ENCODE measurements at regions not wholly inside any gene's neighbourhood (a gene's known extent, or its start where the extent isn't known, plus 50 kb on each side); places are given as distances from the start of the nearest gene placed in this dataset.
"Not testable (repeated sequence)": the region's sequence is repeated elsewhere in the genome, so short reads cannot be mapped to it uniquely, and the experiment has no call there.

- DNase-seq: no peak
Observed at GRCh38 chr5:92222449-92222848, 839.3 kb upstream of the ARRDC3 start.

- not testable (repeated sequence) for DNase-seq
Observed at GRCh38 chr5:92216852-92217251, 833.7 kb upstream of the ARRDC3 start.

GRCh38 chr5:92215116-92215515 lies 832.0 kb upstream of the ARRDC3 start:
- no peak for DNase-seq

- DNase-seq: no peak
Observed at GRCh38 chr5:92208265-92208664, 825.1 kb upstream of the ARRDC3 start.

GRCh38 chr5:92207151-92207550 lies 824.0 kb upstream of the ARRDC3 start:
- no peak for DNase-seq

- DNase-seq: no peak
Observed at GRCh38 chr5:92206681-92207080, 823.6 kb upstream of the ARRDC3 start.

- DNase-seq: not testable (repeated sequence)
Observed at GRCh38 chr5:92199035-92199434, 815.9 kb upstream of the ARRDC3 start.

GRCh38 chr5:92181656-92182055 lies 798.5 kb upstream of the ARRDC3 start:
- no peak for DNase-seq

- no peak for DNase-seq
Observed at GRCh38 chr5:92180391-92180790, 797.3 kb upstream of the ARRDC3 start.

GRCh38 chr5:92179651-92180050 lies 796.5 kb upstream of the ARRDC3 start:
- no peak for DNase-seq

GRCh38 chr5:92177926-92178487 lies 794.9 kb upstream of the ARRDC3 start:
- no peak for DNase-seq

- no peak for DNase-seq
Observed at GRCh38 chr5:92163906-92164305, 780.8 kb upstream of the ARRDC3 start.

- DNase-seq: no peak
Observed at GRCh38 chr5:92147798-92148197, 764.7 kb upstream of the ARRDC3 start.

- no peak for DNase-seq
Observed at GRCh38 chr5:92147266-92147665, 764.1 kb upstream of the ARRDC3 start.

GRCh38 chr5:92145852-92146251 lies 762.7 kb upstream of the ARRDC3 start:
- DNase-seq: no peak

- DNase-seq: no peak
Observed at GRCh38 chr5:92144824-92145223, 761.7 kb upstream of the ARRDC3 start.

- not testable (repeated sequence) for DNase-seq
Observed at GRCh38 chr5:92132294-92132908, 749.3 kb upstream of the ARRDC3 start.

GRCh38 chr5:92126182-92126581 lies 743.1 kb upstream of the ARRDC3 start:
- no peak for DNase-seq

- DNase-seq: no peak
Observed at GRCh38 chr5:92119110-92119509, 736.0 kb upstream of the ARRDC3 start.

- DNase-seq: no peak
Observed at GRCh38 chr5:92106808-92107207, 723.7 kb upstream of the ARRDC3 start.

GRCh38 chr5:92104126-92104525 lies 721.0 kb upstream of the ARRDC3 start:
- no peak for DNase-seq

GRCh38 chr5:92102313-92102712 lies 719.2 kb upstream of the ARRDC3 start:
- DNase-seq: no peak

- DNase-seq: no peak
Observed at GRCh38 chr5:92092239-92092638, 709.1 kb upstream of the ARRDC3 start.

- no peak for DNase-seq
Observed at GRCh38 chr5:92086059-92086811, 703.1 kb upstream of the ARRDC3 start.

Data from suppressor macrophage treated with lipopolysaccharide for 1 hour (primary cell).